22Rv1 (cell line): ENCODE measurements at regions not wholly inside any gene's neighbourhood (a gene's known extent, or its start where the extent isn't known, plus 50 kb on each side); places are given as distances from the start of the nearest gene placed in this dataset.

ENCODE experiments used
- CTCF ChIP-seq: fragments of 450-650 bp; IDR thresholded peaks from 2 replicates; pipeline ENCODE4 v1.5.1; 2017; ENCODE audit warnings: mild to moderate bottlenecking
- ZFX ChIP-seq: fragments of 450-650 bp; IDR thresholded peaks from 2 replicates; pipeline ENCODE4 v1.6.1; 2017; ENCODE audit warnings: antibody characterized with exemption, borderline replicate concordance

- TF ChIP-seq CTCF (no peak), ZFX (no peak)
Observed at GRCh38 chr10:2358586-2358985, 621.3 kb upstream of the ADARB2 start.
